Testis (tissue), 2 donors: ENCODE measurements at regions not wholly inside any gene's neighbourhood (a gene's known extent, or its start where the extent isn't known, plus 50 kb on each side); places are given as distances from the start of the nearest gene placed in this dataset.

Experiments used
- POLR2A ChIP-seq: fragments of 450-650 bp; IDR thresholded peaks from one replicate; pipeline ENCODE4 v1.6.1; 2017; ENCODE audit warnings: antibody characterized with exemption, mild to moderate bottlenecking, moderate library complexity
- TF ChIP-seq, protein P1 (sequence below), 3 experiments: fragments of 450-650 bp in 2 of 3; fragments of 200-600 bp in 1 of 3; sonication (generic) in 1 of 3; IDR thresholded peaks; one replicate each; pipeline ENCODE4 v1.5.1; 2016 to 2019; ENCODE audit warnings: antibody characterized with exemption in 3 of 3, mild to moderate bottlenecking in 2 of 3, moderate library complexity in 1 of 3

- TF ChIP-seq, protein P1, sequence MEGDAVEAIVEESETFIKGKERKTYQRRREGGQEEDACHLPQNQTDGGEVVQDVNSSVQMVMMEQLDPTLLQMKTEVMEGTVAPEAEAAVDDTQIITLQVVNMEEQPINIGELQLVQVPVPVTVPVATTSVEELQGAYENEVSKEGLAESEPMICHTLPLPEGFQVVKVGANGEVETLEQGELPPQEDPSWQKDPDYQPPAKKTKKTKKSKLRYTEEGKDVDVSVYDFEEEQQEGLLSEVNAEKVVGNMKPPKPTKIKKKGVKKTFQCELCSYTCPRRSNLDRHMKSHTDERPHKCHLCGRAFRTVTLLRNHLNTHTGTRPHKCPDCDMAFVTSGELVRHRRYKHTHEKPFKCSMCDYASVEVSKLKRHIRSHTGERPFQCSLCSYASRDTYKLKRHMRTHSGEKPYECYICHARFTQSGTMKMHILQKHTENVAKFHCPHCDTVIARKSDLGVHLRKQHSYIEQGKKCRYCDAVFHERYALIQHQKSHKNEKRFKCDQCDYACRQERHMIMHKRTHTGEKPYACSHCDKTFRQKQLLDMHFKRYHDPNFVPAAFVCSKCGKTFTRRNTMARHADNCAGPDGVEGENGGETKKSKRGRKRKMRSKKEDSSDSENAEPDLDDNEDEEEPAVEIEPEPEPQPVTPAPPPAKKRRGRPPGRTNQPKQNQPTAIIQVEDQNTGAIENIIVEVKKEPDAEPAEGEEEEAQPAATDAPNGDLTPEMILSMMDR (IDR thresholded peaks at IDR 0.05) = no peak
- TF ChIP-seq POLR2A = no peak
These were observed 52.2 kb upstream of the C1QTNF7 start for GRCh38 chr4:15375667-15376066.
